H1 (cell line): ENCODE measurements at regions not wholly inside any gene's neighbourhood (a gene's known extent, or its start where the extent isn't known, plus 50 kb on each side); places are given as distances from the start of the nearest gene placed in this dataset.

ENCODE experiments used
- CTCF ChIA-PET: fragments of 300-600 bp; sonication (Branson Sonifier 250); formaldehyde crosslinking; loops from one replicate; lab custom pipeline; 2021; ENCODE audit not compliant: partially characterized antibody; lab: Charles Lee
- POLR2A ChIA-PET: fragments of 300-600 bp; sonication (Branson Sonifier 250); formaldehyde crosslinking; loops from one replicate; lab custom pipeline; 2021; ENCODE audit warnings: inconsistent platforms; ENCODE audit not compliant: partially characterized antibody; lab: Charles Lee
- DNase-seq, 2 experiments: peaks; one replicate each; pipeline versions ENCODE4 v3.0.0 to v3.0.0-alpha.2; 2010 to 2022; ENCODE audit warnings: low spot score in 2 of 2, low read depth in 1 of 2, mixed read lengths in 1 of 2
- FAIRE-seq: peaks from 2 replicates; lab custom pipeline; 2011; peaks lifted over from hg19 to GRCh38; lab: Jason Lieb, UNC
- H2AFZ ChIP-seq: 2 replicates; pipeline ENCODE4 v1.8.1; 2012; ENCODE audit warnings: low read length, inconsistent platforms
- H2AK5ac ChIP-seq: 2 replicates; pipeline ENCODE4 v1.6.1; 2013; ENCODE audit warnings: low read depth, low read length
- H2BK120ac ChIP-seq: replicated peaks from 2 replicates; pipeline ENCODE3; 2013; ENCODE audit warnings: low read depth, low read length, inconsistent platforms
- H2BK12ac ChIP-seq: 2 replicates; pipeline ENCODE4 v1.6.1; 2013; ENCODE audit warnings: low read depth, low read length
- H2BK15ac ChIP-seq: 2 replicates; pipeline ENCODE4 v1.6.1; 2013; ENCODE audit warnings: low read length
- H2BK20ac ChIP-seq: 2 replicates; pipeline ENCODE4 v1.6.1; 2013; ENCODE audit warnings: low read length
- H2BK5ac ChIP-seq: 2 replicates; pipeline ENCODE4 v1.6.1; 2013; ENCODE audit warnings: low read depth, low read length
- H3K14ac ChIP-seq: 2 replicates; pipeline ENCODE4 v1.6.1; 2013; ENCODE audit warnings: inconsistent platforms; ENCODE audit not compliant: insufficient read length
- H3K18ac ChIP-seq: 2 replicates; pipeline ENCODE4 v1.6.1; 2013; ENCODE audit warnings: low read length; ENCODE audit errors: extremely low read depth
- H3K23ac ChIP-seq: 2 replicates; pipeline ENCODE4 v1.6.1; 2013; ENCODE audit warnings: inconsistent platforms; ENCODE audit not compliant: insufficient read length
- H3K23me2 ChIP-seq: 2 replicates; pipeline ENCODE4 v1.6.1; 2013; ENCODE audit warnings: low read depth, low read length
- H3K27ac ChIP-seq: 2 replicates; pipeline ENCODE4 v1.6.1; 2011; ENCODE audit warnings: low read depth, low read length, inconsistent platforms
- H3K27me3 ChIP-seq, 4 experiments: replicated peaks in 1 of 4; 1 replicate in 1 of 4; 2 replicates in 3 of 4; pipeline versions ENCODE4 v1.6.1 to v1.8.1; 2011 to 2013; ENCODE audit warnings: low read length in 3 of 4, mild to moderate bottlenecking in 3 of 4, inconsistent platforms in 2 of 4, mixed read lengths in 2 of 4, moderate library complexity in 1 of 4; ENCODE audit not compliant: control insufficient read depth in 3 of 4, insufficient read depth in 3 of 4; ENCODE audit errors: extremely low read depth in 1 of 4
- H3K36me3 ChIP-seq, 4 experiments: 2 replicates each; pipeline versions ENCODE4 v1.6.1 to v1.8.1; 2011 to 2013; ENCODE audit warnings: mild to moderate bottlenecking in 4 of 4, low read length in 3 of 4, moderate library complexity in 2 of 4, control low read depth in 1 of 4, inconsistent platforms in 1 of 4; ENCODE audit not compliant: insufficient read depth in 4 of 4, control insufficient read depth in 2 of 4
- H3K4ac ChIP-seq: replicated peaks from 2 replicates; pipeline ENCODE3; 2013; ENCODE audit warnings: low read length, low read depth, mixed read lengths, inconsistent platforms; ENCODE audit not compliant: insufficient read length
- H3K4me1 ChIP-seq, 4 experiments: replicated peaks in 1 of 4; 1 replicate in 1 of 4; 2 replicates in 3 of 4; pipeline versions ENCODE4 v1.6.1 to v1.8.1; 2011 to 2013; ENCODE audit warnings: low read length in 3 of 4, inconsistent platforms in 2 of 4, mixed read lengths in 1 of 4; ENCODE audit not compliant: insufficient read depth in 4 of 4, control insufficient read depth in 3 of 4
- H3K4me2 ChIP-seq, 2 experiments: 2 replicates each; pipeline versions ENCODE4 v1.6.1 to v1.8.1; 2011 to 2013; ENCODE audit warnings: low read depth in 2 of 2, low read length in 2 of 2, control low read depth in 1 of 2, inconsistent platforms in 1 of 2, mild to moderate bottlenecking in 1 of 2; ENCODE audit not compliant: insufficient read depth in 1 of 2
- H3K4me3 ChIP-seq, 4 experiments: fragments of 200-600, 300-600 bp in 1 of 4; sonication (generic), shearing (Covaris generic), sonication (Bioruptor Twin) in 1 of 4; 2 replicates each; pipeline versions ENCODE4 v1.5.1 to v1.8.1; 2011 to 2016; ENCODE audit warnings: low read length in 4 of 4, low read depth in 3 of 4, control low read depth in 2 of 4, inconsistent platforms in 2 of 4, mild to moderate bottlenecking in 2 of 4, mixed read lengths in 1 of 4, moderate library complexity in 1 of 4; ENCODE audit not compliant: insufficient read depth in 2 of 4; ENCODE audit errors: extremely low read depth in 1 of 4
- H3K56ac ChIP-seq: replicated peaks from 2 replicates; pipeline ENCODE3; 2013; ENCODE audit warnings: low read depth, mild to moderate bottlenecking, mixed read lengths, low read length, inconsistent platforms; ENCODE audit not compliant: insufficient read length
- H3K79me1 ChIP-seq: 2 replicates; pipeline ENCODE4 v1.6.1; 2013; ENCODE audit warnings: low read depth, low read length, control low read depth
- H3K79me2 ChIP-seq, 2 experiments: 2 replicates each; pipeline versions ENCODE4 v1.6.1 to v1.8.1; 2012 to 2013; ENCODE audit warnings: low read length in 2 of 2, mild to moderate bottlenecking in 2 of 2, inconsistent platforms in 1 of 2; ENCODE audit not compliant: insufficient read depth in 2 of 2, control insufficient read depth in 1 of 2
- H3K9ac ChIP-seq, 4 experiments: replicated peaks in 1 of 4; 1 replicate in 1 of 4; 2 replicates in 3 of 4; pipeline versions ENCODE4 v1.6.1 to v1.8.1; 2011 to 2013; ENCODE audit warnings: low read depth in 3 of 4, low read length in 3 of 4, control low read depth in 2 of 4, mild to moderate bottlenecking in 2 of 4, moderate library complexity in 2 of 4, inconsistent platforms in 1 of 4; ENCODE audit errors: extremely low read depth in 1 of 4
- H3K9me3 ChIP-seq, 2 experiments: 2 replicates each; pipeline versions ENCODE4 v1.6.1 to v1.8.1; 2012 to 2013; ENCODE audit warnings: mild to moderate bottlenecking in 2 of 2, moderate library complexity in 2 of 2, control low read depth in 1 of 2, inconsistent platforms in 1 of 2, low read depth in 1 of 2, low read length in 1 of 2, mixed read lengths in 1 of 2; ENCODE audit not compliant: insufficient read depth in 2 of 2
- H4K20me1 ChIP-seq, 2 experiments: replicated peaks in 1 of 2; 2 replicates each; pipeline versions ENCODE3 to v1.8.1; 2011 to 2013; ENCODE audit warnings: inconsistent platforms in 2 of 2, low read length in 2 of 2, mild to moderate bottlenecking in 1 of 2; ENCODE audit not compliant: insufficient read depth in 2 of 2, control insufficient read depth in 1 of 2
- H4K5ac ChIP-seq: 2 replicates; pipeline ENCODE4 v1.6.1; 2013; ENCODE audit warnings: low read length, low read depth, mixed read lengths, inconsistent platforms; ENCODE audit not compliant: insufficient read length
- H4K8ac ChIP-seq: 2 replicates; pipeline ENCODE4 v1.8.0; 2013; ENCODE audit warnings: mild to moderate bottlenecking, moderate library complexity, low read length, inconsistent platforms; ENCODE audit not compliant: insufficient read depth; ENCODE audit errors: extremely low read depth
- H4K91ac ChIP-seq: replicated peaks from 2 replicates; pipeline ENCODE3; 2013; ENCODE audit warnings: low read length, mixed read lengths, inconsistent platforms; ENCODE audit not compliant: insufficient read length
- CBX8 ChIP-seq: fragments of 300-800, 300-1000 bp; sonication (generic); IDR thresholded peaks from 2 replicates; pipeline ENCODE4 v1.7.1; 2016; ENCODE audit warnings: low read depth, low read length, borderline replicate concordance
- CHD2 ChIP-seq: IDR thresholded peaks from 2 replicates; pipeline ENCODE4 v1.6.1; 2012; ENCODE audit warnings: low read length, improper control_type of control experiment
- E2F6 ChIP-seq: IDR thresholded peaks from 2 replicates; pipeline ENCODE4 v1.6.1; 2012; ENCODE audit warnings: inconsistent platforms
- GTF2F1 ChIP-seq: IDR thresholded peaks from 2 replicates; pipeline ENCODE4 v1.6.1; 2012; ENCODE audit warnings: low read depth, low read length, improper control_type of control experiment, borderline replicate concordance
- HDAC6 ChIP-seq: IDR thresholded peaks from one replicate; pipeline ENCODE4 v1.7.1; 2012; ENCODE audit warnings: low read depth, mild to moderate bottlenecking, inconsistent platforms, low read length, moderate library complexity
- KDM1A ChIP-seq: fragments of 200-600, 300-600 bp; sonication (generic); IDR thresholded peaks from 2 replicates; pipeline ENCODE4 v1.7.1; 2016; ENCODE audit warnings: mild to moderate bottlenecking, low read length, borderline replicate concordance
- MAX ChIP-seq: IDR thresholded peaks from 2 replicates; pipeline ENCODE4 v1.6.1; 2012; ENCODE audit warnings: inconsistent platforms
- PHF8 ChIP-seq: fragments of 200-600 bp; sonication (generic); conservative IDR thresholded peaks from 2 replicates; pipeline ENCODE4 v1.7.1; 2012; ENCODE audit warnings: low read depth, mild to moderate bottlenecking, inconsistent platforms, low read length, moderate library complexity
- POLR2AphosphoS5 ChIP-seq: IDR thresholded peaks from 2 replicates; pipeline ENCODE4 v1.6.1; 2011; ENCODE audit warnings: low read depth, low read length
- SP2 ChIP-seq: IDR thresholded peaks from 2 replicates; pipeline ENCODE4 v1.6.1; 2012; ENCODE audit warnings: mild to moderate bottlenecking, low read length, inconsistent platforms
- SUZ12 ChIP-seq: fragments of 200-600 bp; sonication (generic); IDR thresholded peaks from 2 replicates; pipeline ENCODE4 v1.6.1; 2012; ENCODE audit warnings: mild to moderate bottlenecking, inconsistent platforms, low read length, moderate library complexity, mixed read lengths
- TAF1 ChIP-seq: IDR thresholded peaks from 2 replicates; pipeline ENCODE4 v1.6.1; 2011; ENCODE audit warnings: mild to moderate bottlenecking, low read depth, low read length
- TEAD4 ChIP-seq: IDR thresholded peaks from 2 replicates; pipeline ENCODE4 v1.6.1; 2012; ENCODE audit warnings: low read depth, low read length, inconsistent platforms, mixed read lengths
- USF2 ChIP-seq: IDR thresholded peaks from 2 replicates; pipeline ENCODE4 v1.6.1; 2011; ENCODE audit warnings: low read length, improper control_type of control experiment
- WGBS, 2 experiments: shearing (Covaris generic) in 1 of 2; methylation state at CpG; one replicate each; pipeline versions ENCODE4 v1.1.6 to v1.1.7; 2013 to 2015; ENCODE audit warnings: low lambda C conversion rate in 2 of 2, mixed read lengths in 2 of 2, inconsistent platforms in 1 of 2, low coverage in 1 of 2, missing lambda C conversion rate in 1 of 2; ENCODE audit not compliant: insufficient replicate concordance in 2 of 2, insufficient coverage in 1 of 2, insufficient read length in 1 of 2; ENCODE audit errors: extremely low coverage in 1 of 2, missing lambda C conversion rate in 1 of 2; 5-methylcytosine and 5-hydroxymethylcytosine counted together

DNA sequence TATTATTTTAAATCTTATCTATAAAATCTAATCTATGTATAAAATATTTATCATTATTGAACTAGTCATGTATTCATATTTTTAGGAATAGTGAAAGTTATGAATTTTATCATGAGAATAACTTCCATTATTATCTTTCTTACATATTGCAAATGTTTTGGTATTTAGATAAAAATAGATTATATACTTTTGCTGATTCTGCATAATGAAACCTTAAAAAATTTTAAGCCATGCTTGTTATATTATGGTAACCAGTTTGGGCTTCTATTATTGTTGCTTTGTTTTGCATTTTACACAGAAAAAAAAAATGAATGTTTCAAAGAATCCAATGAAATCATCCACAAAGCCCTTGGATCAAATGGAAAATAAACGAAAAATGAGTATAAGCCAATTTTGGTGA is 772.5 kb downstream of the NR2F1-AS1 start:
- Histone ChIP-seq H3K9me3 (no peaks in the 10 kb centered on the region), H3K18ac (no peak overlapping the region), H3K79me2 (no peaks in the 10 kb centered on the region), H3K4me3 (no peak overlapping the region), H2BK20ac (no peak overlapping the region), H4K20me1 (no peaks in the 10 kb centered on the region), H2BK15ac (no peak overlapping the region), H3K4ac (no peak overlapping the region), H2AK5ac (no peak overlapping the region), H3K36me3 (no peaks in the 10 kb centered on the region), H3K4me2 (no peak overlapping the region), H3K9ac (no peak overlapping the region), H3K23me2 (no peaks in the 10 kb centered on the region), H4K5ac (no peak overlapping the region), H3K27ac (no peak overlapping the region), H2AFZ (no peak overlapping the region), H4K8ac (no peak overlapping the region), H3K4me1 (no peaks in the 10 kb centered on the region), H2BK5ac (no peak overlapping the region), H3K14ac (no peak overlapping the region), H3K79me1 (no peaks in the 10 kb centered on the region), H3K56ac (no peak overlapping the region), H4K91ac (no peak overlapping the region), H3K23ac (no peak overlapping the region), H2BK120ac (no peak overlapping the region), H3K27me3 (no peaks in the 10 kb centered on the region), H2BK12ac (no peak overlapping the region)
- 86% methylated on average over 1 of the region's 1 CpG; no CpG with 5 or more reads in 1 of the 2 experiments for WGBS, 2 experiments
- FAIRE-seq (no peak), DNase-seq (no peak)
- ChIA-PET POLR2A (no interaction called here), CTCF (interaction anchor here (0.7 kb wide), 1 partner anchor 254 kb away, joined by 3 read pairs; no protein-coding TSS in a partner anchor)
- TF ChIP-seq E2F6: no peak
- TF ChIP-seq POLR2AphosphoS5: no peak
- TF ChIP-seq GTF2F1: no peak
- TF ChIP-seq MAX: no peak
- TF ChIP-seq SUZ12: no peak
- TF ChIP-seq TEAD4: no peak
- no peak for TF ChIP-seq PHF8
- TF ChIP-seq KDM1A: no peak
- TF ChIP-seq TAF1: no peak
- no peak for TF ChIP-seq CBX8
- no peak for TF ChIP-seq SP2
- no peak for TF ChIP-seq HDAC6
- no peak for TF ChIP-seq USF2
- TF ChIP-seq CHD2: no peak
